Uterus (tissue), 2 donors: ENCODE measurements at regions not wholly inside any gene's neighbourhood (a gene's known extent, or its start where the extent isn't known, plus 50 kb on each side); places are given as distances from the start of the nearest gene placed in this dataset.

ENCODE experiments used
- POLR2A ChIP-seq, 2 donors: fragments of 450-650 bp; IDR thresholded peaks; one replicate each; pipeline ENCODE4 v1.6.1; 2016; ENCODE audit warnings: antibody characterized with exemption in 2 of 2, mild to moderate bottlenecking in 1 of 2, moderate library complexity in 1 of 2
- TF ChIP-seq, protein P1 (sequence below), 4 experiments: fragments of 200-600 bp in 2 of 4; fragments of 450-650 bp in 2 of 4; sonication (generic) in 2 of 4; IDR thresholded peaks; one replicate each; pipeline ENCODE4 v1.5.1; 2016 to 2019; ENCODE audit warnings: antibody characterized with exemption in 4 of 4, mild to moderate bottlenecking in 2 of 4, moderate library complexity in 1 of 4

DNA sequence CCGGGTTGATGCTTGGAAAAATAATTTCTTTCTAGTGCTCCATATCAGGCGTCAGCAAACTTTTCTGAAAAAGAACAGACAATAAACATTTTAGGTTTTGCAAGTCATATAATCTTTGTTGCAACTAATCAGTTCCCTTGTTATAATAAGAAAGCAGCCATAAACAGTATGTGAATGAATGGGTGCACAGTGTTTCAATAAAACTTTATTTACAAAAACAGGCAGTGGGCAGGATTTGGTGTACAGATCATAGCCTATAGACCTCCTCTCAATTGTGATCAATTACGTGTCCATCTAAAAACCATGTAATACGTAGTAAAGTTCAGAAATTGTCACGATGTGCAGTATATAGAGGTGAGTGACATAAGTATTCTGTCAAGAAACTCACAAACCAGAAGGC lies 143.4 kb downstream of the AREG start:
- TF ChIP-seq POLR2A (IDR thresholded peaks at IDR 0.05): no peak
- TF ChIP-seq, protein P1, sequence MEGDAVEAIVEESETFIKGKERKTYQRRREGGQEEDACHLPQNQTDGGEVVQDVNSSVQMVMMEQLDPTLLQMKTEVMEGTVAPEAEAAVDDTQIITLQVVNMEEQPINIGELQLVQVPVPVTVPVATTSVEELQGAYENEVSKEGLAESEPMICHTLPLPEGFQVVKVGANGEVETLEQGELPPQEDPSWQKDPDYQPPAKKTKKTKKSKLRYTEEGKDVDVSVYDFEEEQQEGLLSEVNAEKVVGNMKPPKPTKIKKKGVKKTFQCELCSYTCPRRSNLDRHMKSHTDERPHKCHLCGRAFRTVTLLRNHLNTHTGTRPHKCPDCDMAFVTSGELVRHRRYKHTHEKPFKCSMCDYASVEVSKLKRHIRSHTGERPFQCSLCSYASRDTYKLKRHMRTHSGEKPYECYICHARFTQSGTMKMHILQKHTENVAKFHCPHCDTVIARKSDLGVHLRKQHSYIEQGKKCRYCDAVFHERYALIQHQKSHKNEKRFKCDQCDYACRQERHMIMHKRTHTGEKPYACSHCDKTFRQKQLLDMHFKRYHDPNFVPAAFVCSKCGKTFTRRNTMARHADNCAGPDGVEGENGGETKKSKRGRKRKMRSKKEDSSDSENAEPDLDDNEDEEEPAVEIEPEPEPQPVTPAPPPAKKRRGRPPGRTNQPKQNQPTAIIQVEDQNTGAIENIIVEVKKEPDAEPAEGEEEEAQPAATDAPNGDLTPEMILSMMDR (IDR thresholded peaks at IDR 0.05): no peak
